Heart left ventricle (tissue), 16 donors: ENCODE measurements at regions not wholly inside any gene's neighbourhood (a gene's known extent, or its start where the extent isn't known, plus 50 kb on each side); places are given as distances from the start of the nearest gene placed in this dataset.
A peak's percentile ranks its signal among the peaks of the same experiment; 100 is the strongest.

Experiments
- ATAC-seq, 4 donors: fragments of 200-7000 bp; cut with Tn5 transposase; one replicate each; pipeline ENCODE4 v1.9.1; 2020 to 2022; ENCODE audit warnings: moderate library complexity in 4 of 4, mild to moderate bottlenecking in 3 of 4, moderate number of reproducible peaks in 1 of 4
- DNase-seq, 5 donors: peaks; one replicate each; pipeline ENCODE4 v3.0.0-alpha.2; 2020
- H3K27ac ChIP-seq, 12 donors: fragments of 200-600 bp; sonication (generic) in 4 of 12; one replicate each; pipeline versions ENCODE4 v1.5.0 to v1.8.0; 2016 to 2022; ENCODE audit warnings: mild to moderate bottlenecking in 2 of 12
- H3K27me3 ChIP-seq, 9 donors: fragments of 200-600 bp; sonication (generic) in 2 of 9; one replicate each; pipeline versions ENCODE4 v1.5.1 to v1.8.0; 2016 to 2022; ENCODE audit warnings: mild to moderate bottlenecking in 3 of 9
- H3K36me3 ChIP-seq, 9 donors: fragments of 200-600 bp; sonication (generic) in 2 of 9; one replicate each; pipeline versions ENCODE4 v1.5.0 to v1.8.0; 2018 to 2022; ENCODE audit warnings: mild to moderate bottlenecking in 2 of 9
- H3K4me1 ChIP-seq, 12 donors: fragments of 200-600 bp; sonication (generic) in 4 of 12; one replicate each; pipeline versions ENCODE4 v1.5.0 to v1.8.0; 2016 to 2022; ENCODE audit warnings: mild to moderate bottlenecking in 3 of 12
- H3K4me3 ChIP-seq, 12 donors: fragments of 200-600 bp; sonication (generic) in 4 of 12; one replicate each; pipeline versions ENCODE4 v1.5.0 to v1.8.0; 2017 to 2022; ENCODE audit warnings: mild to moderate bottlenecking in 9 of 12, moderate library complexity in 4 of 12
- H3K9me3 ChIP-seq, 12 donors: fragments of 200-600 bp; sonication (generic) in 4 of 12; one replicate each; pipeline versions ENCODE4 v1.5.0 to v1.8.0; 2016 to 2022; ENCODE audit warnings: mild to moderate bottlenecking in 1 of 12
- POLR2A ChIP-seq, 2 donors: fragments of 450-650 bp; IDR thresholded peaks; one replicate each; pipeline ENCODE4 v1.6.1; 2017; ENCODE audit warnings: antibody characterized with exemption in 2 of 2, mild to moderate bottlenecking in 2 of 2, moderate library complexity in 2 of 2
- whole genome bisulfite sequencing, 4 donors: extraction: QIAGEN DNeasy Blood & Tissue Kit in 2 of 4; methylation state at CpG; one replicate each; pipeline versions ENCODE4 v1.1.5 to v1.1.7; 2013 to 2018; 5-methylcytosine and 5-hydroxymethylcytosine counted together
- intact Hi-C, 10 donors: fragments of 100-400 bp; cut with DNase I; formaldehyde crosslinking; loops; one replicate each; pipeline versions ENCODE4 v1.11.1 to v1.14.2; 2022
- TF ChIP-seq, protein P1 (sequence below), 12 donors: fragments of 200-600 bp; sonication (generic) in 4 of 12; IDR thresholded peaks; one replicate each; pipeline versions ENCODE4 v1.5.0 to v1.8.0; 2018 to 2022; ENCODE audit warnings: antibody characterized with exemption in 12 of 12, mild to moderate bottlenecking in 5 of 12
- donor health status: ischemic (EF 13 %, LVEDD 7.1; RV severe dilation, severe dysfunction).
- donor health status: healthy with polysubstance abuse.
- donor health status: DM: no; HTN: yes; CAD: no.
- donor health status: DM: no; HTN: no; CAD: no.
- donor health status: ischemic (EF 25% LVEDD 6.9; RV normal size, moderate dysfunction).
- donor health status: ischemic (EF 25% LVEDD 5.7; RV mildly dilated, moderate dysfunction).
- donor health status: healthy.
- donor health status: DM: yes; HTN: yes; CAD: no.
- donor health status: ischemic (EF 35%, LVEDD 5.7; RV mildly dilated, moderate dysfunction).
- donor health status: nonischemic (EF 11% LVEDD 7.7; RV severe dilation, severe dysfunction).
- donor health status: DM: yes; HTN: yes; CAD: no.
- donor health status: PGD.
- donor health status: ischemic (EF 29% LVEDD 5.4; RV normal size, mild dysfunction).
- donor health status: nonischemic (EF 23%, LVEDD 6.1; RV moderate dilation, normal function).

DNA sequence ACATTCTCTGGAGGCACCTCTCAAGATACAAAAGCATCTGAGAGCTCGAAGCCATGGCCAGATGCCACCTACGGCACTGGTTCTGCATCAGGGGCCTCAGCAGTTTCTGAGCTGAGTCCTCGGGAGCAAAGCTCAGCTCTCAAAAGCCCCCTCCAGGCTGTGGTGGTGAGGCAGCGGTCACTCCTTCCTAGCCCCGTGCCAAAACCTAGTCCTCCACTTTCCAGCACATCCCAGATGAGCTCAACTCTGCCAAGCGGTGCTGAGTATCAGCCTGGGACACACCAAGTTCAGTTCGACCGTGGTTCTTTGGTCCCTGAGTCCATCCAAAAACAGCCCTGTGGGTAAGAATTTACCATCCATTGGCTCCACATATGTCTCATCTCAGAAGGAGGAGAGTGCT is 79.3 kb upstream of the STT3B start:
- H3K9me3 ChIP-seq = peaks cover 0 to 25% (median 0%) of the 10 kb centered on the region in 12 donors
- intact Hi-C loops = no loop called here

DNA sequence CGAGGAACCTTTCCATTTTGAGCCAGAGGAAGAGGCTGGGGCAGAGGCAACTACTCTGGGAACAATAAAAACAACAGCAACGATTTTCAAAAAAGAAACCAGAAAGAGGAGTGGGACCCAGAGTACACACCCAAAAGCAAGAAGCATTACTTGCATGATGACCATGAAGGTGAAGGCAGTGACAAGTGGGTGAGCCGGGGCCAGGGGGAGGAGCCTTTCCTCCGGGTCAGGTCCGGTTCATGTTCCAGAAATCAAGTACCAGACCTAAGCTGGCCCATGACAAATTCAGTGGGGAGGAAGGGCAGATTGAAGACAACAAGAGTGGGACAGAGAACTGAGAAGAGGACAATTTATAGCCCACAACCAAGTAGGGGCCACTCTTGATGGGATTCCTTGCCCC is 77.2 kb upstream of the STT3B start:
- H3K4me1 ChIP-seq = no peaks in the 10 kb centered on the region
- WGBS, 4 donors = 77 to 84% (median 83%) methylated on average over 5 of the region's 5 CpGs
- intact Hi-C loops = no loop called here

More for the DNA sequence above, 79.3 kb upstream of the STT3B start:
- no peak for DNase-seq
- no peaks in the 10 kb centered on the region for H3K27me3 ChIP-seq
- no peak overlapping the region for H3K4me3 ChIP-seq
- no peak for ATAC-seq
- H3K4me1 ChIP-seq = no peaks in the 10 kb centered on the region
- WGBS, 4 donors = 78 to 92% (median 83%) methylated on average over 6 to 8 of the region's 8 CpGs
- H3K36me3 ChIP-seq = no peaks in the 10 kb centered on the region
- H3K27ac ChIP-seq = no peak overlapping the region
- no peak for TF ChIP-seq POLR2A (IDR thresholded peaks at IDR 0.05)
- TF ChIP-seq, protein P1, sequence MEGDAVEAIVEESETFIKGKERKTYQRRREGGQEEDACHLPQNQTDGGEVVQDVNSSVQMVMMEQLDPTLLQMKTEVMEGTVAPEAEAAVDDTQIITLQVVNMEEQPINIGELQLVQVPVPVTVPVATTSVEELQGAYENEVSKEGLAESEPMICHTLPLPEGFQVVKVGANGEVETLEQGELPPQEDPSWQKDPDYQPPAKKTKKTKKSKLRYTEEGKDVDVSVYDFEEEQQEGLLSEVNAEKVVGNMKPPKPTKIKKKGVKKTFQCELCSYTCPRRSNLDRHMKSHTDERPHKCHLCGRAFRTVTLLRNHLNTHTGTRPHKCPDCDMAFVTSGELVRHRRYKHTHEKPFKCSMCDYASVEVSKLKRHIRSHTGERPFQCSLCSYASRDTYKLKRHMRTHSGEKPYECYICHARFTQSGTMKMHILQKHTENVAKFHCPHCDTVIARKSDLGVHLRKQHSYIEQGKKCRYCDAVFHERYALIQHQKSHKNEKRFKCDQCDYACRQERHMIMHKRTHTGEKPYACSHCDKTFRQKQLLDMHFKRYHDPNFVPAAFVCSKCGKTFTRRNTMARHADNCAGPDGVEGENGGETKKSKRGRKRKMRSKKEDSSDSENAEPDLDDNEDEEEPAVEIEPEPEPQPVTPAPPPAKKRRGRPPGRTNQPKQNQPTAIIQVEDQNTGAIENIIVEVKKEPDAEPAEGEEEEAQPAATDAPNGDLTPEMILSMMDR (IDR thresholded peaks at IDR 0.05) = no peak

DNA sequence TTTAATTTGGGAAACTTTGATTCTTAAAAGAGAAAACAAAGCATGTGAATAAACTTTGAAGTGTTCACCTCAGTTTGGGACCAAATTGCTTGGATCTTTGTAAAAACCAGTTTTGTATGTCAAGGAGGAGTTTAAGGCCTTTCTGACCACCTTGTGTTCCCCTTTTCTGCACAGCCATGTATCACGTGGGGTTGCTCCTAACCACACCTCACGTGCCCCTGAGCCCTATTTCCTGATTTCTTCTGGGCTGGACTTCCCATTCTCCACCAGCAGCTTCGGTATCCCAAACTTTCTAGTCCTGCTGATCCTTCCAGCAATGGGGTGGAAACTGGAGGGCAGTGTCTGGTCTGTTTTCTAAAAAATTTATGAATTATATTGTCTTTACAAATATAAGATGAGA is 76.4 kb upstream of the STT3B start:
- Histone ChIP-seq H3K4me3 (no peak overlapping the region), H3K36me3 (no peaks in the 10 kb centered on the region), H3K27ac (no peak overlapping the region), H3K9me3 (peaks cover 0 to 10% (median 0%) of the 10 kb centered on the region in 12 donors), H3K27me3 (no peaks in the 10 kb centered on the region), H3K4me1 (peaks cover 0 to under 1% (median 0%) of the 10 kb centered on the region in 12 donors)
- TF ChIP-seq, protein P1 (IDR thresholded peaks at IDR 0.05) = no peak
- no peak for TF ChIP-seq POLR2A (IDR thresholded peaks at IDR 0.05)
- peak in 2 of 5 donors; percentile 21 to 22 for DNase-seq
- 70 to 81% (median 79%) methylated on average over 3 of the region's 3 CpGs for WGBS, 4 donors
- no peak for ATAC-seq
- intact Hi-C loops = no loop called here

More for the DNA sequence above, 77.2 kb upstream of the STT3B start:
- no peak for TF ChIP-seq POLR2A (IDR thresholded peaks at IDR 0.05)
- TF ChIP-seq, protein P1 (IDR thresholded peaks at IDR 0.05) = no peak
- Histone ChIP-seq H3K27ac (no peak overlapping the region), H3K27me3 (no peaks in the 10 kb centered on the region), H3K9me3 (peaks cover 0 to 10% (median 0%) of the 10 kb centered on the region in 12 donors), H3K36me3 (no peaks in the 10 kb centered on the region), H3K4me3 (no peak overlapping the region)
- DNase-seq = no peak
- no peak for ATAC-seq

DNA sequence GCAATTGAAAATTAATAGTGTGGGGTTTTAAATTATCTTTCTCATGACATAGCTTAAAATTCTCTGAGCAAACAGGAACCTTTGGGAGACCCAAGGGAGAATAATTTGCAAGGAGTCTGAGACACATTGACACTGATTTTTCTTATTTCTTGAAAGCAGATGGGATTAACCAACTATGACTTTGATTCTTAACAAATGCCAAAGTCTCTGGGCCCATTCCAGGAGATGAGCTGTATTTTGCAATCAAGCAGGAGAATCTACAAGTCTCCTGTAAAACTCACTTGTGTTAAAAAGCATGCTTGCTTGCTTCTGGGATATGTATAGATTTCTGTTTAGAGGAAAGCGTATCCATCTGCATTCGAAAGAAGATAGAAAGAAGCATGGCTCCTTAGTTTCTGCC is 71.3 kb upstream of the STT3B start:
- ATAC-seq = no peak
- DNase-seq = no peak
- Histone ChIP-seq H3K27me3 (no peaks in the 10 kb centered on the region), H3K36me3 (no peaks in the 10 kb centered on the region), H3K9me3 (peaks cover 0 to 10% (median 0%) of the 10 kb centered on the region in 12 donors), H3K27ac (peak overlapping the region in 1 of 12 donors; percentile 61), H3K4me1 (peaks cover 0 to 9% (median 0%) of the 10 kb centered on the region in 12 donors), H3K4me3 (no peak overlapping the region)
- TF ChIP-seq POLR2A (IDR thresholded peaks at IDR 0.05) = no peak
- TF ChIP-seq, protein P1 (IDR thresholded peaks at IDR 0.05) = no peak
- WGBS, 4 donors = 93 to 97% (median 95%) methylated on average over 2 of the region's 2 CpGs
- intact Hi-C loops = no loop called here
